ENCODE measurements at regions not wholly inside any gene's neighbourhood (a gene's known extent, or its start where the extent isn't known, plus 50 kb on each side); places are given as distances from the start of the nearest gene placed in this dataset.

GRCh38 chr4:137681081-137681480, 148.8 kb upstream of the PCDH18 start:
- DNase-seq (ENCODE audit: low read depth in 4 of 4, low spot score in 1 of 4), result no peak

GRCh38 chr4:137678796-137679195, 146.5 kb upstream of the PCDH18 start:
- no peak for DNase-seq (ENCODE audit: low read depth in 4 of 4, low spot score in 1 of 4)

DNA sequence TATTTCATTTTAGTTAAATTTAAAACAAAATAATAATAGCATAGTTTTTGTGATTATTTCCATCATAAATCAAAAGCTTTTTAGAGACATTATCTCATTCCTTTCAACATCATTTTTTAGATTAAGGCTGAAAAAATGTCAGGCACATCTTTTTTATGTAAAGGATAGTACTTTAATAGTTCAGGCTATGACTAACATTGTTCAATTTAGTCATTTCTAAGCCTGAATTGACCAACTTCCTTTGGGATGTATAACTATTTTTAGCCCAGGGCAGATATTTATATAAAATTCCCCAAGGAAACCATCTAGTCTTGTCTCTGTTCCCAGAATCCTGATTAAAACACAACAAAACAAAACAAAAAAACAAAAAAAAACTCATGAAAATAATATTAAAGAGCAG, 145.6 kb upstream of the PCDH18 start:
- DNase-seq (ENCODE audit: low read depth in 4 of 4, low spot score in 1 of 4), result no peak

DNA sequence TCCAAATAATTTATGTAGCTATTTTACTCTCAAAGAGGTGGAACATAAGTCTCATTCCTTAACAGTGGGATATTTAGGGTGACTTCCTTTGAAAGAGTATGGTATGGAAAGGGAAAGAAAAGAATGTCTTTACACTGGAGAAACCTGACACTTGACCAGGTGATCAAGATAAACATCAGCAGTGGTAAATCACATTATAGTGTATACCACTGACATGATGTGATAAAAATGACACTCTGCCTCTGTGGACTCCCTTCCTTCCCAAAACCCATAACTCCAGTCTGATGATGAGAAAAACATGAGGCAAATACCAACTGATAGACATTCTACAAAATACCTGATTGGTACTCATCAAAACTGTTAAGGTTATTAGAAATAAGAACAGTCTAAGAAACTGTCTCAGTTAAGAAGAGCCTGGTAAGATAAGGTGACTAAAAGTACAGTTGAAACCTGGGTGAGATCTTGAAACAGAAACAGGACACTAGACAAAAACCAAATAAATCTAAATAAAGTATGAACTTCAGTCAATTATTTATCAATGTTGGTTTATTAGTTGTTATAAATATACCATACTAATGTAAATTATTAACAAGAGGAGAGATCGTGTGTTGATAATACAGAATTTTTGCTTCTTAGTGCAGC, 144.2 kb upstream of the PCDH18 start:
- no peak for DNase-seq (ENCODE audit: low read depth in 4 of 4, low spot score in 1 of 4)

DNA sequence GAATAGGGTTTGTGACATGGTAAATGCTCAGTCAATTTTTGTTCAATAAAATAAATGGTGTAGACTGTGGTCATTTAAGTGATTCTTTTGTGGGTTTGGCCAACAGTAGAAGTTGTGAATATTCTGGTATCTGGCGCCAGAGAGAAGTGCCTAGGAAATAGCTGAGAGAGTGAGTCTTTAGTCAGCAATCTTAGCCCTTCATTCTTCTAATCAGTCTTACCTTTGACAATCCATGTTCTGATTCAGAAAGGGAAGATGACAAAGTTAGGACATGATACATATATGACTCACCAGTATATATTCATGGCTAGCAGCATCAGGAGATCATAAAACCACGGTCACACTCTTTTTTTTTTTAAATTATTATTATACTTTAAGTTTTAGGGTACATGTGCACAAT, 141.8 kb upstream of the PCDH18 start:
- no peak for DNase-seq (ENCODE audit: low read depth in 4 of 4, low spot score in 1 of 4)

- no peak for DNase-seq (ENCODE audit: low read depth in 4 of 4, low spot score in 1 of 4)
These were observed 136.7 kb upstream of the PCDH18 start for GRCh38 chr4:137668885-137669545.

GRCh38 chr4:137664416-137664815, 132.1 kb upstream of the PCDH18 start:
- DNase-seq (ENCODE audit: low read depth in 4 of 4, low spot score in 1 of 4), result no peak

DNA sequence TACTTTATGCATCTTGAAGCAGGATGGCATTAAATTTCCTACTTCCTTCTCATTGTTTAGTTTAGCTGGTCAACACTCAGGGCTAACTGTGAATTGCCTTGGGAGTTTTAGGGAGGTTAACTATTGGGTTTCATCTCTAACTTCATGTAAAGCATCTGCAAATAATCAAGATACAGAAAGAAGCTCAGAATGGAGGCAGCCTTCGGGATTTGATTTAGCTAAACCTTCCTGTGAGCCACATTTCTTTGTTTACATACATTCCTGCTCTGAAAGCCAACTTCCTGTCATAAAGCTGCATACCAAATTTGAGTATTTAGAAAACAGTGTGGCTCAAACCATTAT, 131.7 kb upstream of the PCDH18 start:
- DNase-seq (ENCODE audit: low read depth in 4 of 4, low spot score in 1 of 4), result no peak

GRCh38 chr4:137663251-137664045, 131.2 kb upstream of the PCDH18 start:
- no peak for DNase-seq (ENCODE audit: low read depth in 4 of 4, low spot score in 1 of 4)

GRCh38 chr4:137661693-137662092, 129.4 kb upstream of the PCDH18 start:
- DNase-seq (ENCODE audit: low read depth in 4 of 4, low spot score in 1 of 4), result no peak

GRCh38 chr4:137660211-137660610, 127.9 kb upstream of the PCDH18 start:
- DNase-seq (ENCODE audit: low read depth in 4 of 4, low spot score in 1 of 4), result no peak

GRCh38 chr4:137659431-137659830, 127.1 kb upstream of the PCDH18 start:
- DNase-seq (ENCODE audit: low read depth in 4 of 4, low spot score in 1 of 4), result no peak

GRCh38 chr4:137656661-137657060, 124.4 kb upstream of the PCDH18 start:
- no peak for DNase-seq (ENCODE audit: low read depth in 4 of 4, low spot score in 1 of 4)

- DNase-seq (ENCODE audit: low read depth in 4 of 4, low spot score in 1 of 4), result no peak
These were observed 123.0 kb upstream of the PCDH18 start for GRCh38 chr4:137655302-137655701.

- DNase-seq (ENCODE audit: low read depth in 4 of 4, low spot score in 1 of 4), result no peak
These were observed 118.8 kb upstream of the PCDH18 start for GRCh38 chr4:137651128-137651527.

DNA sequence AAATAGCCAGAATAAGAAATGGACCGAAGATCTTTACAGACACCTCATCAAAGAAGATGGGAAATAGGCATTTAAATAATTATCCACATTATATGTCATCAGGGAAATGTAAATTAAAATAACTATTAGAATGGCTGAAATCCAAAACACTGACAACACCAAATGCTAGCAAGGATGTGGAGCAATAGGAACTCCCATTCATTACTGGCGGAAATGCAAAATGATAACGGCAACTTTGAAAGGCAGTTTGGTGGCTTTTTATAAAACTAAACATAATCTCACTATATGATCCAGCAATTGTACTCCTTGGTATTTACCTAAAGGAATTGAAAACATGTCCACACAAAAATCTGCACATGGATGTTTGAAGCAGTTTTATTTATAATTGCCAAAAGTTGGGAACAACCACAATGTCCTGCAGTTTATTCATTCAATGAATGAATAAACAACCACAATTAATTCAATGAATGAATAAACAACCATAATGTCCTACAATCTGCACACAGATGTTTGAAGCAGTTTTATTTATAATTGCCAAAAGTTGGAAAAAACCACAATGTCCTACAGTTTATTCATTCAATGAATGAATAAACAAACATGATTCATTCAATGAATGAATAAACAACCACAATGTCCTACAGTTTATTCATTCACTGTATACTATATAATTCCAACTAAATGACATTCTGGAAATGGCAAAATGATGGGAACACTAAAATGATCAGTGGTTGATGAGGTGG, 117.6 kb upstream of the PCDH18 start:
- no peak for DNase-seq (ENCODE audit: low read depth in 4 of 4, low spot score in 1 of 4)

DNA sequence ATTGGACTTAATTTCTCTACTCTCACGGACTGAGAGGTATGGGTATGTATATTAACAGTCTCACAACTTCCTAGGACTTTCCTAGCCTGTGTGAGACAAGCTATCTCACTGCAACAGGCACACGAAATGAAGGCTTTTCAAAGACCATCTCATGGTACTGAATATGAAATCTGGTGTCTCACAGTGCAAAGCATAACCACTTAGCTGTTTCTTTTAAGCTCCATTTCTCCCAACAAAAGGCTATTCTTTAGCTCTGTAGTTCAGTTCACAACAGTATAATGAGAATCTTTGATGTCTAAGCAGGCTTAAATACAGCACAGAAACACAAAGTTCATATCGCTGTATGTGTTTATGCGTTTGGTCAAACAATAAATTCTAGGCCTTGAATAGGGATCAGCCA, 116.2 kb upstream of the PCDH18 start:
- DNase-seq (ENCODE audit: low read depth in 4 of 4, low spot score in 1 of 4), result no peak

DNA sequence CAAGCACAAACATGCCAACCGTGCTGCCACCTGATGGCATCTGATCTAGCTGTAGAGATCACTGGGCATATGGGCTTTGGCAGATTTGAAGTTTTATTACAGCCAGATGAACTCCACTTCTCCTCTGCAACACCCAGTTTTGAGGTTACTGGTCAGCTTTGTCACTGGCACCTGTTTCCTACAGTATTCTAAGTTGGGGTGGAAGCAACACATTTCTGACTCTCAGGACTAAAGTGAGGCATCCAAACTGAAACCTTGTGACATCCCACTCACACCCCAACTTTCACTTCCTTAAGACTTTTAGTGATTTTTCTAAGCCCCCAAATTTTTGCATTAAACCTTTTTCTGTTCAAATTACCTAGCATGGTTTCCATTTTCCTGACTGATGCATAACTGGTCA, 115.1 kb upstream of the PCDH18 start:
- DNase-seq (ENCODE audit: low read depth in 4 of 4, low spot score in 1 of 4), result no peak

- DNase-seq (ENCODE audit: low read depth in 4 of 4, low spot score in 1 of 4), result no peak
These were observed 111.9 kb upstream of the PCDH18 start for GRCh38 chr4:137644201-137644600.

DNA sequence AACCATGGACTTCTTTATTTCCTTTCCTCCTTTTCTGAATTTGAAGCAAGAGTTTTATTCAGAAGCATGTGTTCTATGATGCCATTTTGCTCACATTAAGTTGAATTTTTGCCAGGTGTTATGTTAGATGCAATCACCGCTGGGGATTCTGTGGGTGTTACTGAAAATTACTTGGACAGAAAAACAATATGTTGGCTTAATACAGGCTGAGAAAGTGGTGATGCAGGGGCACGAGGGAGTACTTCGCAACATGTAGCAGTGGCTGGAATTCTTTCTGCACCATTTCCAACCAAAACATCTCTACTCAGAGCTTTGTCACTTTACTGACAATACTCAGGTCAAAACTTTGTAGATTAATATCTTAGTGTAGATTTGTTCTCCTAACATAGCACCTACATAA, 109.2 kb upstream of the PCDH18 start:
- DNase-seq (ENCODE audit: low read depth in 4 of 4, low spot score in 1 of 4), result no peak

DNA sequence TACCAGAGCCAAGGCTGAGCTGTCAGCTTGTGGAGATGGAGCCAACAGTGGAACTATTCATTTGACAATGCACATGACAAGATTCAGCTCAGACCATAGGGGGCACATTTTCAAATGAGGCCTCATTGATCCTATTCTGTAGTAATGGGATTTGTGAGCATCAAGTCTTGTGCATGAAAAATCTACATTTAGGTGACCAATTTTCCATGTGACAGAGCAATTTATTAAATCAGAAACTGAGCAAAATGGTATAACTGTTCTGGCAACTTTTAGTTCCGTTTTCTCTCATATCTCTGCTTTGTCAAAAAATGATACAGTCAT, 108.5 kb upstream of the PCDH18 start:
- DNase-seq (ENCODE audit: low read depth in 4 of 4, low spot score in 1 of 4), result no peak

All from stimulated activated CD4-positive, alpha-beta T cell treated with anti-CD3 and anti-CD28 coated beads, Interleukin-1b, Interleukin-23, amount 100 ng/mL, for 24 hours (primary cell).